Liver (tissue), 3 donors: ENCODE measurements at regions not wholly inside any gene's neighbourhood (a gene's known extent, or its start where the extent isn't known, plus 50 kb on each side); places are given as distances from the start of the nearest gene placed in this dataset.

Experiments
- GABPA ChIP-seq, 2 donors: IDR thresholded peaks in 1 of 2; conservative IDR thresholded peaks in 1 of 2; 2 replicates each; pipeline ENCODE4 v1.6.1; 2016; ENCODE audit warnings: antibody characterized with exemption in 2 of 2, mild to moderate bottlenecking in 1 of 2, moderate library complexity in 1 of 2
- JUND ChIP-seq, 2 donors: IDR thresholded peaks; 2 replicates each; pipeline ENCODE4 v1.6.1; 2016; ENCODE audit warnings: antibody characterized with exemption in 2 of 2
- TAF1 ChIP-seq: conservative IDR thresholded peaks from 2 replicates; pipeline ENCODE4 v1.6.1; 2016; ENCODE audit warnings: antibody characterized with exemption, mild to moderate bottlenecking
- TF ChIP-seq, protein P1 (sequence below): fragments of 150-350 bp; IDR thresholded peaks from 2 replicates; pipeline ENCODE4 v1.5.1; 2017; ENCODE audit warnings: improper control_type of control experiment, low read depth, low read length; ENCODE audit not compliant: missing input control
- donor health status: healthy.
- donor health status: healthy.

DNA sequence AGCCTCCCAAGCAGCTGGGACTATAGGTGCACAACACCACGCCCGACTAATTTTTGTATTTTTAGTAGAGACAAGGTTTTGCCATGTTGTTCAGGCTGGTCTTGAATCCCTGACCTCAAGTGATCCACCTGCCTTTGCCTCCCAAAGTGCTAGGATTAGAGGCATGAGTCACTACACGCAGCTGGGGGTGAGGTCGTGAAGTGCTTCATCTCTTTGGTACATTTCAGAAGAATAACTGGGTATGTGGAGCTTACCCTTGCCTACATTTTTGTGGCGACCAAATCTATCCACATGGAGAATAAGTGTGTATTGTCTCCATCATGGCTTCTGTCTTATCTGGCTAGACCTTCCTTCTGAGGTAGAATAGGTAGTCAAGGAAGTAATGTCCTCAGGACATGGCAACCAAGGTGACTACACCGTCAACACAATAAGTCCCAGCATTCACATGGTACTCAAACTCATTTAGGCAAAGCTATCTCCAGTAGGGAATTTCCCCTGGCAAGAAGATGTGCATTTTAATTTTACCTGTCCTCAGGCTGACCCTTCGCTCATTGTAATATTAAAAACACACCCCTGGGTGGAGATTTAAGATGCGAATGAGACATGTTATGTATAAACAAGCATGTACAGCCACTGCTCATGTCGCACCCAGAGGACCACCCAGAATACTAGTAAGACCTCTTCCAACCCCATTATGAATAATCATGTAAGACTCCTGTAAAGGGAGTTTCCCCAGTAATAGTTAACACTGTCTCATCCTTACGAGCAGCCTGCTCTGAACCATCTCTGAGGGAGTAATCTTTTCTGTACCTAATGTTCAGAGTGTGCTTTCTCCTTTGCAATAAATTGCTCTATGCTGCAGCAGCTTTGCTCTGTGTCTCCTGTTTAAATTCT is 1173.2 kb downstream of the TAF11L14 start:
- TF ChIP-seq, protein P1, sequence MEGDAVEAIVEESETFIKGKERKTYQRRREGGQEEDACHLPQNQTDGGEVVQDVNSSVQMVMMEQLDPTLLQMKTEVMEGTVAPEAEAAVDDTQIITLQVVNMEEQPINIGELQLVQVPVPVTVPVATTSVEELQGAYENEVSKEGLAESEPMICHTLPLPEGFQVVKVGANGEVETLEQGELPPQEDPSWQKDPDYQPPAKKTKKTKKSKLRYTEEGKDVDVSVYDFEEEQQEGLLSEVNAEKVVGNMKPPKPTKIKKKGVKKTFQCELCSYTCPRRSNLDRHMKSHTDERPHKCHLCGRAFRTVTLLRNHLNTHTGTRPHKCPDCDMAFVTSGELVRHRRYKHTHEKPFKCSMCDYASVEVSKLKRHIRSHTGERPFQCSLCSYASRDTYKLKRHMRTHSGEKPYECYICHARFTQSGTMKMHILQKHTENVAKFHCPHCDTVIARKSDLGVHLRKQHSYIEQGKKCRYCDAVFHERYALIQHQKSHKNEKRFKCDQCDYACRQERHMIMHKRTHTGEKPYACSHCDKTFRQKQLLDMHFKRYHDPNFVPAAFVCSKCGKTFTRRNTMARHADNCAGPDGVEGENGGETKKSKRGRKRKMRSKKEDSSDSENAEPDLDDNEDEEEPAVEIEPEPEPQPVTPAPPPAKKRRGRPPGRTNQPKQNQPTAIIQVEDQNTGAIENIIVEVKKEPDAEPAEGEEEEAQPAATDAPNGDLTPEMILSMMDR: no peak
- no peak for TF ChIP-seq TAF1
- no peak for TF ChIP-seq JUND (IDR thresholded peaks at IDR 0.05)
- no peak for TF ChIP-seq GABPA (IDR thresholded peaks at IDR 0.05 in 1 of 2, conservative IDR thresholded peaks at IDR 0.05 in 1 of 2)
